Endothelial cell of umbilical vein (primary cell): ENCODE measurements at regions not wholly inside any gene's neighbourhood (a gene's known extent, or its start where the extent isn't known, plus 50 kb on each side); places are given as distances from the start of the nearest gene placed in this dataset.

ENCODE experiments used
- EZH2 ChIP-seq: IDR thresholded peaks from 2 replicates; pipeline ENCODE4 v1.6.1; 2012; ENCODE audit warnings: borderline replicate concordance, low read depth, mild to moderate bottlenecking, moderate library complexity, low read length, inconsistent platforms; ENCODE audit not compliant: severe bottlenecking
- JUN ChIP-seq: IDR thresholded peaks from 2 replicates; pipeline ENCODE4 v1.6.1; 2011; ENCODE audit warnings: borderline replicate concordance, low read depth; ENCODE audit not compliant: insufficient read length, insufficient read depth
- POLR2A ChIP-seq: IDR thresholded peaks from 2 replicates; pipeline ENCODE4 v1.6.1; 2012; ENCODE audit warnings: low read depth, mild to moderate bottlenecking, control low read depth, low read length
- TF ChIP-seq, protein P1 (sequence below), 2 donors: IDR thresholded peaks; 1 replicate in 1 of 2; 2 replicates in 1 of 2; pipeline ENCODE4 v1.5.1; 2011; ENCODE audit warnings: low read length in 2 of 2, mild to moderate bottlenecking in 2 of 2, moderate library complexity in 2 of 2, control low read depth in 1 of 2, inconsistent platforms in 1 of 2, low read depth in 1 of 2; ENCODE audit not compliant: insufficient read depth in 1 of 2; ENCODE audit errors: extremely low read depth in 1 of 2
- TF ChIP-seq, protein P2 (sequence below): IDR thresholded peaks from 2 replicates; pipeline ENCODE4 v1.6.1; 2011; ENCODE audit not compliant: insufficient read depth, insufficient read length

DNA sequence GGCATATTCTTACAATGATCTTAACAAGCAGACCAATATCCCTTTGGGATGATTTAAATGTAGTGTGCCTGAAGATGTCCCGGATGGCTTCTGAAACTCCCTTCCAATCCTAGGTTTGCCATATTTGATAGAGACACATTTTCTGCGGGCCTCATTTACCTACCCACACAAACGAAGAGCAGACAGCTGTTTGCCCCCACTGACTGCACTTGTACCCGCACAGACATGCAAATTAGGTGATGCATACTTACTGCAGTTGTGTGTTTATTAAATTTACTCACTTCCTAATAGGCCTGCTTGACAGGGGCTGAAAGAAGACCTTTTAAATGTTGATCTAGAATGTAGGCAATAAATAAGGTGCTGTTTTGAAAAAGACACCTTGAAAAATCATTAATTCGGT is 257.9 kb upstream of the RRP15 start:
- no peak for TF ChIP-seq EZH2
- TF ChIP-seq, protein P1, sequence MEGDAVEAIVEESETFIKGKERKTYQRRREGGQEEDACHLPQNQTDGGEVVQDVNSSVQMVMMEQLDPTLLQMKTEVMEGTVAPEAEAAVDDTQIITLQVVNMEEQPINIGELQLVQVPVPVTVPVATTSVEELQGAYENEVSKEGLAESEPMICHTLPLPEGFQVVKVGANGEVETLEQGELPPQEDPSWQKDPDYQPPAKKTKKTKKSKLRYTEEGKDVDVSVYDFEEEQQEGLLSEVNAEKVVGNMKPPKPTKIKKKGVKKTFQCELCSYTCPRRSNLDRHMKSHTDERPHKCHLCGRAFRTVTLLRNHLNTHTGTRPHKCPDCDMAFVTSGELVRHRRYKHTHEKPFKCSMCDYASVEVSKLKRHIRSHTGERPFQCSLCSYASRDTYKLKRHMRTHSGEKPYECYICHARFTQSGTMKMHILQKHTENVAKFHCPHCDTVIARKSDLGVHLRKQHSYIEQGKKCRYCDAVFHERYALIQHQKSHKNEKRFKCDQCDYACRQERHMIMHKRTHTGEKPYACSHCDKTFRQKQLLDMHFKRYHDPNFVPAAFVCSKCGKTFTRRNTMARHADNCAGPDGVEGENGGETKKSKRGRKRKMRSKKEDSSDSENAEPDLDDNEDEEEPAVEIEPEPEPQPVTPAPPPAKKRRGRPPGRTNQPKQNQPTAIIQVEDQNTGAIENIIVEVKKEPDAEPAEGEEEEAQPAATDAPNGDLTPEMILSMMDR (IDR thresholded peaks at IDR 0.05; ENCODE audit: extremely low read depth in 1 of 2, insufficient read depth in 1 of 2, low read depth in 1 of 2, low read length in 2 of 2), result no peak
- TF ChIP-seq JUN, result no peak
- TF ChIP-seq, protein P2, sequence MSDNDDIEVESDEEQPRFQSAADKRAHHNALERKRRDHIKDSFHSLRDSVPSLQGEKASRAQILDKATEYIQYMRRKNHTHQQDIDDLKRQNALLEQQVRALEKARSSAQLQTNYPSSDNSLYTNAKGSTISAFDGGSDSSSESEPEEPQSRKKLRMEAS, result no peak
- TF ChIP-seq POLR2A, result no peak
